ENCODE measurements at regions not wholly inside any gene's neighbourhood (a gene's known extent, or its start where the extent isn't known, plus 50 kb on each side); places are given as distances from the start of the nearest gene placed in this dataset.

DNA sequence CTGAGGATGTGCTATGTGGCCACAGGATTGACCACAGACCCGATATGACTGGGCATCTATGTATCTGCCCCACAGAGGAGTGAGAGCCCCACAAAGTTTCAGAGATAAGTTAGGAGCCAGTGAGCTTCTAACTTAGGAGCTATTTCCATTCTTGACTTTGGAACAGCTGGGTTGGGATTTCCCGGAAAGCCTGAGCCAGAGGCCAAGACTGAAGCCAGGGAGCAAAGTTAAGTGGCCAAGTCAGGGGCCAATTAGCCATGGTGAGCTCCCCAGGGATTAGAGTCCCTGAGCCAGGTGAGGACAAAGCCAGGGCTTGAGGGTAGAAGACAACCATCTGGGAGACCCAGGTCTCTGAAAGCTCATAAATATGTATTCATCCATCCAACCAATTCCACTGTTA lies 143.6 kb downstream of the MAFB start:
- Histone ChIP-seq H3K79me2 (ENCODE audit: control insufficient read depth, insufficient read depth, low read length) (no peaks in the 10 kb centered on the region), H3K9me1 (replicated peaks; ENCODE audit: control insufficient read depth, extremely low read depth, insufficient read depth, low read length) (no peaks in the 10 kb centered on the region), H3K36me3 (ENCODE audit: control insufficient read depth in 2 of 2, extremely low read depth in 1 of 2, insufficient read depth in 2 of 2, low read length in 2 of 2) (no peaks in the 10 kb centered on the region), H3K4me1 (ENCODE audit: control insufficient read depth, extremely low read depth, insufficient read depth, low read length) (no peaks in the 10 kb centered on the region), H3K27me3 (ENCODE audit: control insufficient read depth in 2 of 2, insufficient read depth in 2 of 2, low read length in 2 of 2) (peaks cover 0 to 3% of the 10 kb centered on the region in 2 experiments), H3K4me3 (replicated peaks in 1 of 3; ENCODE audit: insufficient read depth in 1 of 3, low read depth in 1 of 3, low read length in 3 of 3) (no peak overlapping the region), H3K9ac (replicated peaks; ENCODE audit: extremely low read depth, insufficient read depth, low read length) (no peak overlapping the region), H2AFZ (ENCODE audit: low read depth, low read length) (no peak overlapping the region), H3K9me3 (replicated peaks; ENCODE audit: control insufficient read depth, insufficient read depth, low read length) (no peaks in the 10 kb centered on the region), H3K4me2 (ENCODE audit: insufficient read depth, low read length) (no peak overlapping the region), H4K20me1 (replicated peaks; ENCODE audit: control insufficient read depth, extremely low read depth, insufficient read depth, low read length) (no peaks in the 10 kb centered on the region), H3K27ac (ENCODE audit: insufficient read depth, low read depth, low read length) (no peak overlapping the region)
- no TSS peak for BruUV-seq (replicated peaks)
- intact Hi-C loops (cut with micrococcal nuclease), result no loop called here
- CTCF ChIA-PET, result no interaction called here
- dilution Hi-C loops (cut with MboI; ENCODE audit: extremely low pct_ligation_motif_present, low sequenced_read_pairs), result no loop called here
- no peak for DNase-seq (ENCODE audit: low read depth, low spot score)
- POLR2A ChIA-PET, result no interaction called here
- TF ChIP-seq, protein P1, sequence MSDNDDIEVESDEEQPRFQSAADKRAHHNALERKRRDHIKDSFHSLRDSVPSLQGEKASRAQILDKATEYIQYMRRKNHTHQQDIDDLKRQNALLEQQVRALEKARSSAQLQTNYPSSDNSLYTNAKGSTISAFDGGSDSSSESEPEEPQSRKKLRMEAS (IDR thresholded peaks at IDR 0.05; ENCODE audit: insufficient read depth, insufficient read length), result no peak
- TF ChIP-seq MYC (IDR thresholded peaks at IDR 0.05; ENCODE audit: low read depth, low read length) (no peak), GATA2 (IDR thresholded peaks at IDR 0.05; ENCODE audit: insufficient read depth, insufficient read length, low read depth, low read length) (no peak), JUN (IDR thresholded peaks at IDR 0.05; ENCODE audit: borderline replicate concordance, insufficient read depth, insufficient read length, low read depth) (no peak), POLR2A (IDR thresholded peaks at IDR 0.05; ENCODE audit: low read depth, low read length) (no peak), EZH2 (IDR thresholded peaks at IDR 0.05; ENCODE audit: borderline replicate concordance, low read depth, low read length, severe bottlenecking) (no peak), FOS (IDR thresholded peaks at IDR 0.05; ENCODE audit: borderline replicate concordance, insufficient read depth, low read length) (no peak), POLR2AphosphoS5 (IDR thresholded peaks at IDR 0.05; ENCODE audit: insufficient read depth, low read depth, low read length) (no peak)
- TF ChIP-seq, protein P2, sequence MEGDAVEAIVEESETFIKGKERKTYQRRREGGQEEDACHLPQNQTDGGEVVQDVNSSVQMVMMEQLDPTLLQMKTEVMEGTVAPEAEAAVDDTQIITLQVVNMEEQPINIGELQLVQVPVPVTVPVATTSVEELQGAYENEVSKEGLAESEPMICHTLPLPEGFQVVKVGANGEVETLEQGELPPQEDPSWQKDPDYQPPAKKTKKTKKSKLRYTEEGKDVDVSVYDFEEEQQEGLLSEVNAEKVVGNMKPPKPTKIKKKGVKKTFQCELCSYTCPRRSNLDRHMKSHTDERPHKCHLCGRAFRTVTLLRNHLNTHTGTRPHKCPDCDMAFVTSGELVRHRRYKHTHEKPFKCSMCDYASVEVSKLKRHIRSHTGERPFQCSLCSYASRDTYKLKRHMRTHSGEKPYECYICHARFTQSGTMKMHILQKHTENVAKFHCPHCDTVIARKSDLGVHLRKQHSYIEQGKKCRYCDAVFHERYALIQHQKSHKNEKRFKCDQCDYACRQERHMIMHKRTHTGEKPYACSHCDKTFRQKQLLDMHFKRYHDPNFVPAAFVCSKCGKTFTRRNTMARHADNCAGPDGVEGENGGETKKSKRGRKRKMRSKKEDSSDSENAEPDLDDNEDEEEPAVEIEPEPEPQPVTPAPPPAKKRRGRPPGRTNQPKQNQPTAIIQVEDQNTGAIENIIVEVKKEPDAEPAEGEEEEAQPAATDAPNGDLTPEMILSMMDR (IDR thresholded peaks at IDR 0.05; ENCODE audit: extremely low read depth in 1 of 2, insufficient read depth in 1 of 2, low read depth in 1 of 2, low read length in 2 of 2), result no peak
- no peak for FAIRE-seq
